RWPE2 (cell line): ENCODE measurements at regions not wholly inside any gene's neighbourhood (a gene's known extent, or its start where the extent isn't known, plus 50 kb on each side); places are given as distances from the start of the nearest gene placed in this dataset.

Experiments used
- ATAC-seq: fragments of 200-7000 bp; cut with Tn5 transposase; 3 replicates; pipeline ENCODE4 v1.9.1; 2021; ENCODE audit warnings: low read depth
- DNase-seq: peaks from one replicate; pipeline ENCODE4 v3.0.0-alpha.2; 2020; ENCODE audit warnings: low spot score
- H3K27ac ChIP-seq: fragments of 450-650 bp; 2 replicates; pipeline ENCODE4 v1.5.1; 2017; ENCODE audit warnings: mild to moderate bottlenecking; ENCODE audit not compliant: poor library complexity, severe bottlenecking
- H3K27me3 ChIP-seq: fragments of 250-450 bp; sonication (Bioruptor Pico); 2 replicates; pipeline ENCODE4 v1.5.1; 2021; ENCODE audit warnings: mild to moderate bottlenecking, moderate library complexity; ENCODE audit not compliant: insufficient read depth, poor library complexity, severe bottlenecking
- H3K36me3 ChIP-seq: fragments of 250-450 bp; sonication (Bioruptor Pico); 2 replicates; pipeline ENCODE4 v1.5.1; 2020; ENCODE audit warnings: low read depth, mild to moderate bottlenecking, moderate library complexity
- H3K4me1 ChIP-seq: fragments of 250-450 bp; sonication (Bioruptor Pico); 2 replicates; pipeline ENCODE4 v1.5.1; 2021; ENCODE audit warnings: mild to moderate bottlenecking, moderate library complexity; ENCODE audit not compliant: insufficient read depth, poor library complexity, severe bottlenecking
- H3K4me3 ChIP-seq: fragments of 250-450 bp; sonication (Bioruptor Pico); 2 replicates; pipeline ENCODE4 v1.5.1; 2021; ENCODE audit warnings: mild to moderate bottlenecking, moderate library complexity; ENCODE audit not compliant: severe bottlenecking
- H3K9me3 ChIP-seq: fragments of 250-450 bp; sonication (Bioruptor Pico); 2 replicates; pipeline ENCODE4 v1.5.1; 2021; ENCODE audit warnings: mild to moderate bottlenecking, moderate library complexity; ENCODE audit not compliant: severe bottlenecking
- CTCF ChIP-seq: fragments of 450-650 bp; IDR thresholded peaks from one replicate; pipeline ENCODE4 v1.5.1; 2017; ENCODE audit warnings: mild to moderate bottlenecking, moderate library complexity; ENCODE audit not compliant: poor library complexity, severe bottlenecking

- Histone ChIP-seq H3K9me3 (no peaks in the 10 kb centered on the region), H3K27ac (no peak overlapping the region), H3K27me3 (no peaks in the 10 kb centered on the region), H3K4me1 (no peaks in the 10 kb centered on the region), H3K36me3 (no peaks in the 10 kb centered on the region), H3K4me3 (no peak overlapping the region)
- no peak for TF ChIP-seq CTCF
- DNase-seq (no peak), ATAC-seq (no peak)
Measured at GRCh38 chr13:108142702-108143436, 72.5 kb downstream of the LIG4 start.

GRCh38 chr13:108137176-108137575 lies 78.2 kb downstream of the LIG4 start:
- no peak overlapping the region for H3K27ac ChIP-seq
- no peaks in the 10 kb centered on the region for H3K36me3 ChIP-seq
- H3K27me3 ChIP-seq: no peaks in the 10 kb centered on the region
- no peak for DNase-seq
- no peak overlapping the region for H3K4me3 ChIP-seq
- ATAC-seq: no peak
- H3K4me1 ChIP-seq: no peaks in the 10 kb centered on the region
- TF ChIP-seq CTCF: no peak
- H3K9me3 ChIP-seq: no peaks in the 10 kb centered on the region

GRCh38 chr13:108127406-108127805 lies 87.9 kb downstream of the LIG4 start:
- Histone ChIP-seq H3K4me1 (no peaks in the 10 kb centered on the region), H3K4me3 (no peak overlapping the region), H3K27me3 (no peaks in the 10 kb centered on the region), H3K36me3 (no peaks in the 10 kb centered on the region), H3K9me3 (no peaks in the 10 kb centered on the region), H3K27ac (no peak overlapping the region)
- DNase-seq (no peak), ATAC-seq (no peak)
- TF ChIP-seq CTCF: no peak

- no peak for DNase-seq
- H3K27me3 ChIP-seq: no peaks in the 10 kb centered on the region
- H3K36me3 ChIP-seq: no peaks in the 10 kb centered on the region
- no peak overlapping the region for H3K27ac ChIP-seq
- no peaks in the 10 kb centered on the region for H3K9me3 ChIP-seq
- ATAC-seq: no peak
- TF ChIP-seq CTCF: no peak
- no peaks in the 10 kb centered on the region for H3K4me1 ChIP-seq
- H3K4me3 ChIP-seq: no peak overlapping the region
Measured at GRCh38 chr13:108126056-108126455, 89.3 kb downstream of the LIG4 start.

GRCh38 chr13:108121406-108121805 lies 93.9 kb downstream of the LIG4 start:
- DNase-seq: no peak
- ATAC-seq: no peak
- no peaks in the 10 kb centered on the region for H3K9me3 ChIP-seq
- H3K27ac ChIP-seq: no peak overlapping the region
- H3K4me1 ChIP-seq: no peaks in the 10 kb centered on the region
- H3K27me3 ChIP-seq: no peaks in the 10 kb centered on the region
- TF ChIP-seq CTCF: no peak
- no peak overlapping the region for H3K4me3 ChIP-seq
- no peaks in the 10 kb centered on the region for H3K36me3 ChIP-seq
